Fibroblast of skin of right quadriceps (primary cell): ENCODE measurements at regions not wholly inside any gene's neighbourhood (a gene's known extent, or its start where the extent isn't known, plus 50 kb on each side); places are given as distances from the start of the nearest gene placed in this dataset.
A peak's percentile ranks its signal among the peaks of the same experiment; 100 is the strongest.

Source experiments
- DNase-seq: peaks from one replicate; pipeline ENCODE4 v3.0.0-alpha.2; 2013

DNA sequence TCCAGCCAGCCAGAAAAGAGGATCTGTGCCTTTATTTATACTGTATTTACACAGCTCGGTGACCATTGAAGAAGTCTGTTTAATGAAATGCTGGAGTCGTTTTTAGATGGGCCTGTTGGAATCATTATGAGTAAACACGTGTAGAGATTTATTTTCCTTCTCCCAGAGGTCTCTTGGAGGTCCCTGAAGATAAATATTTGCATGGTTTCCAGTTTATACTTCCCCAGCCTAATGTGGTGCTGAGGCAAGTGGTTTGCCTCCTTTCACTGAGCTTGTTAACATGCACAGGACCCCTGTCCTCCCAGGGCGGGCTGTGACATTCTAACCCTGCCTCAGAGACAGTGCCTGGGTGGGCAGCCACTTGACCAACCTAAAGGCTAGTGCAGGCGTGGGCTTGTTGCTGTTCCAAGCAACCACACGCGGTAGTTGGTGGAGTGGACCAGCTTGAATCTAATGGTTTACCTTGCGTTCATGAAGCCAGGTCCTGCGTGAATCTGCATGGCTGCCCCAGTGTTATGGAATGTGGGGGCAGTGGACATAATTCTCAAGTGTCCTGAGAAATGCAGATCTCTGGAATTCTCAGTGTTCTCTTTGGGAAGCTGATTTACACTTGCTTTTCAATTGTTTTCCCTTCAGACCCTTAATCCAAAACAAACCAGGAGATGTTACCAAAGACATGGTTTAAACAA, 130.2 kb upstream of the DLX2 start:
- no peak for DNase-seq

DNA sequence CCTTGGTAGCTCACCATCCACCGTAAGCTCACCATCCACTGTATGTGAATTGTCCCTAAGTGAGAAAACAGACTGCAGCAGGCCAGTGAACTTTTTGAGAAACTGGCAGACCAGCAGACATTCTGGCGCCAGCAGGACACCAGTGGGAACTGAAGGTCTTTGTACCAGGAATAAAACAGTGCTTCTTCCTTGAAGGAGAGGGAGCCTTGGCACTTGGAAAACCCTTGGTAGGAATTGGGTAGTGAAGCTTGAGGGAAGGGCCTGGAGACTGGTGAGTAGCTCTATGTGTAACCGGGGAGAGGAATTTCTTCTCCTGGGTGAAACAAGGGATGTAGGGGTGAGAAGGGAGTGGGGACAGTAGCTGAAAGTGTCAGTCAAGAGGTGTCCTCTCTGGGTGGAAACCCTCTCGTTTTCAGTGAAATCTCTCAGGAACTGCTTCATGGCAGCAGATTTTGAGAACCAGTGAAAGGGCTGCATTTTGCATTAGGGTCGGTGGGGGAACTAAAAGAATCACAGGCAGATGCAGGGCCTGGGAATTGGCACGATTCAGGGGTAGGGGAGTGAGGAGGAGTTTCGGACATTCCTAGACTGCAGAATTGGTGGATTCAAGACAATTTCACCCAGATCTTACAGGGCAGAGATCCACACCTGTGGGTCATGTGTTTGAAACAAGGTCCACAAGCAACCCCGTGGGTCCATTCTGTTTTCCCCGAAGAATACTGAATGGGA, 131.5 kb upstream of the DLX2 start:
- DNase-seq, result no peak

DNA sequence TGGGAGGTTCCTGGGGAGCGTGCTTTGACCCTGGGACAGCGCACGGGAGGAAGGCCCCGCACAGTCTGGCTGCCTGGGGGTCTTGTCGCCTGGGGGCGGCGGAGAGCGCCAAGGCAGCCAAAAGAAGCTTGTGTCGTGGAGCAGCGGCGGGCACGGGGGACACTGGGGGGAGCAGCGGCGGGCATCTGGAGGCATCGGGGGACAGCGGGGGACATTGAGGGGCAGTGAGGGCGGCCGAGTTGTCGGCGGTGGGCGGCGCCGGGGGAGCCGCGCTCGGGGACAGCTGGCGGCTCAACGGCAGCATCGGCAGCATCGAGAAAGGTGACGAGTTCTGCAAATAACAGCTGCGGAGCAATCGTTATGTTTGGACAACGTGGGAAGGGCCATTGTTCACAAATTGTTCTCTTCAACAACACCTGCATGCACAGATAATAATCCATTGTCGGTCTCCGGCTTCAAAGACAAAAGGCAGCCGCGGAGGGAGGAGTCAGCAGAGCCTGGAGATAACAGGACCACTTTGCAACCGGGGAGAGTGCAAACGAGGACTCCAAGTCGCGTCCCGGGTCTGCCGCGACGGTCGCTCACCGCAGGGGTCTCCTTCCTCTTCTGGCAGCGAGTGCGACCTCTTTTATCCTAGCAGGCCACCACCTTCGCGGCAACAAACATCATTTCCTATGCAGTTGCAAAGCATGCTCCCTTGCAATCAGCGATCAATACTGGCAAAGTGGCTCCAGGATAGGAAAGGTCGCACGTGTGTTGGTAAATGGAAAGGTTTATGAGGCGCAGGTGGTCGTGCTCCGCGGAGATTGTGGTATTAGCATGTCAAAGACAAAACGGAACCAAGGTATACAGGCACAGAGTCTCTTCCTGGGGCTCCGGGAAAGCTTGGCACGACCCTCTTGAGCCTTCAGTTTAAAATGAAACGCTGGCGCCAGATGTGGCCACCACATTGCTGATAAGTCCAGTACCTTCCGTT, 132.3 kb upstream of the DLX2 start:
- no peak for DNase-seq

DNA sequence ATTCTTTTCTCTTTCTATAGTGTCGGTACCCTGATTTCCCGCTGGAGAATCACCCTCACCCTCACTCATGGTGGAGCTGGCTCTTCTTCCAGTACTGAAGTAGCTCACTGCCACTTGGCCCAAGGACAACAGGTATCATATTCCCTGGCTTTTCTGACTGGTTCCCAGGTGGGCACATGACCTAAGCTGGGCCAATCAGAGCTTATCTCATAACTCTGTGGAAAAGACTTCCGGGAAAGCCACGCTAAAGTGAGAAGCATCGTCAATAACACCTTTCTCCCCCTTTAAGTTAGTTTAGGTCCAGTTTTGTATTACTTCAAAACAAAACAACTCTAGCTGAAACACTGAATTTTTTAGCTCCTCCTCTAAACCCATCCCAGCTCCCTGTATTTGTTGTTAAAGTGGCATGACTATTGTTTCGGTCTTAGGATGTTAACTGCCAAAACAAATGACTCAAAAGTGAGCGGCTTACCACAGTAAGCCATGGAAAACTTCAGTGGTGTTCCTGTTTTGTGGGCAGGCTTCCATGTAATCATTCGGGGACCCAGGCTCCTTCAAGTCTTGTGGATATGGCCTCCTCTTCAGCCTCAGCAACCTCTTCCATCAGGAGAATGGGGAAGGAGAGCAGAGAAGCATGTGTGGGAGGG, 137.4 kb upstream of the DLX2 start:
- no peak for DNase-seq

DNA sequence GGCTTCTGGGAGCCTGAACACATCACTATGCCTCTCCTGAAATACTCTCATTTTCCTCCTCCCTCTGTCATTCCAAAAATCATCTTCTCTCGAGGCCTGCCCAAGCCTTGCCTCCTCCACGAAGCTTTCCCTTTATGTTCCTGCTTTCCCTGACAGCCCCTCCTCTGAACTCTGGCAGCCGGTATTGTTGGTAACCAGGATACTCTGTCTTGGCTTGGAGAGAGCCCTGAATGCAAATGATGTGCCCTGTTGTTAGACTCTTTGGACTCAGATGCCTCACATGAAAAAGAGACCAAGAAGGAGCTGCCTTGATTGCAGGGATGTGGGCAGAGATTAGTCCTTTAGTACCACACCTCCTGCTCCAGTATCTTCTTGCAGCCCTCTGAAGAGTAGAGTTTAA, 138.5 kb upstream of the DLX2 start:
- no peak for DNase-seq

DNA sequence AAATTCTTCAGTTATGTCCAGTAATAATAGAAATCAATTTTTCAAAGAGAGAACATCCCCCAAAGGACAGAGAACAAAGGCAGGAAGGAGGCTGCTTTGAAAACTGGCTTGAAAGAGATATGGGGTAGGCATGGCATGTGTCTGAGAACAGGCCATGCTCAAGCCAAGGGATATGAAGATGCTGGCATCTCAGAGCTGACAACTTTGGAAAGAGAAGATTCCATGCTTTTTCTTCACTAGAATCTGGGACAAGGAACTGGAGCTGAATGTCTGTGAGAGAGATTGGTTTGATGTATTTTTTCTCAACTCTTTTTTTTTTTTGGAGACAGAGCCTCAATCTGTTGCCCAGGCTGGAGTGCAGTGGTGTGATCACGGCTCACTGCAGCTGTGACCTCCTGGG, 139.8 kb upstream of the DLX2 start:
- DNase-seq, result no peak

DNA sequence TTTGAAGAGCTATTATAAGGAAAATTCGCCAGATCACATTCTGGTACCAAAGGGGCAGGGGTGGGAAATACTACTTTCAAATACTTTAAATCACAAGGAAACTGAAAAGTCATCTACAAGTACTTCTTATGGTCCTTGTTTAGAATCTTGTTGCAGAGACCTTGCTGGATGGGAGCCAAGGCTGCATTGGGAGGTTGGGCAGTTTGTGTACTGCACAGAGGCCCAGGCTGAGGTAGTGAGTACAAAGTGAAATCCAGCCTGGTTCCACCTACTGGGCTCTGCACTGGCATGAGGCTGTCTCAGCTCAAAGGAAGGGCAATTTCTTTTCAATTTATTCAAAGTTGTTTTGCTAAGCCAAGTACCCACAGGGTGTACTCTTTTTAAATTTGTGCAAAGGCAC, 140.3 kb upstream of the DLX2 start:
- DNase-seq, result no peak

DNA sequence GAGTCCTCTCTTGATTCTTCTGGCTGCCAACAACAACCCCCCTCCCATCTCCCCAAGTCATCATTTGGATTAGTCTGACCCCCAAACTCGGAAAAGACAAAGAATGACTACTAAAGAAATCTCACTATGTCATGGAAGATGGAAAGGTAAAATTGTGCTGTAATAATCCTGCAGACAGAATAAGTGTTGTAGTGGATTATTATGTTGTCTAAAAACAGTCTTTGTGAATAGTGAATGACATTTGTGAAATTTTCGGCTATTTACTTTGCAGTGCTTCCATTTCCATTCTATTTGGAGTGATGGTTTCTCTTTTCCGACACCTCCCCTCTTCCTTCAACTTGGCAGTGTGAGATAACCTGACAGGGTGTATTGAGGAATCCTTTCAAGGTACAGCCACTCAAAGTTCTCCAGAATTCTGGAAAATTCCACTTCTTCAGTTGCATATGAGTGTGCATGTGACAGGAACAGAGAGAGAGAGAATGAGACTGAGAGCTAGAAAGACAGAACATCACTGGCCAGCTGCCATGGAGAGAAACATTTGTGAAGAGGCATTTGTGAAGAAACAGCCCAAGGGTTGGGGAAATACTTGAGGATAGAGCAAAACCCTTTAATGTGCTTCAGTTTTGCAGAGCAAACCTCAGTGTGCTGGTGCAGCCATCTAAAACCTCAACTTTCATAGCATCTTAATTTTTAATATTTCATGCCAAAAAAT, 141.9 kb upstream of the DLX2 start:
- no peak for DNase-seq

DNA sequence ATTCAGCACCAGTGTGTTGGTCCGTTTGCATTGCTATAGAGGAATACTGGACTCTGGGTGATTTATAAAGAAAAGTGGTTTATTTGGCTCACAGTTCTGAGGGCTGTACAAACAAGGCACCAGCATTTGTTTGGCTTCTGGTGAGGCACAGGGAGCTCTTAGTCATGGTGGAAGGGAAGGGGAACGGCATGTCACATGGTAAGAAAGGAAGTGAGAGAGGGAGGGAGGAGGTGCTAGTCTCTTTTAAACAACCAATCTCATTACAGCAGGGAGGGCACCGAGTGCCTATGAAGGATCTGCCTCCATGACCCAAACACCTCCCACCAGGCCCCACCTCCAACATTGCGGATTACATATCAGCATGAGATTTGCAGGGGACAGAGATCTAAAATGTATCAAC, 143.9 kb upstream of the DLX2 start:
- DNase-seq, result no peak

DNA sequence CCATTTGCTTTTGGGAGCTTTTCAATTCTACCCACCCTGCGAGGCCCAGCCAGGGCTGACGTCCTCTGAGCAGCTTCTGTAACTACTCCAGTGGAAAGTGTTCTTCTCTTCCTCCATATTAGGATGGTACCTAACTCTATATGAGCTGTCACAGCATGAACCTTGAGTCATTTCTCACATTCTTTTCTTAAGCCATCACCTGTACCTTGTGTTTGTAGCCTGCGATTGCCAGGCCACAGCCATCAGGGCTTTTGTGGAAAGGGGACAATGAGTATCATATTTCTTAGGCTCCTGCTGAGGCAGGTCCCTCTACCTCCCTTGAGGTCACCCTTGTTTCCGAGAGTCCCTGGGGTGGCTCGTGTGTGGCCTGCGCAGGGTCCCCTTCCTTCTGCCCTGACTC, 144.5 kb upstream of the DLX2 start:
- no peak for DNase-seq

DNA sequence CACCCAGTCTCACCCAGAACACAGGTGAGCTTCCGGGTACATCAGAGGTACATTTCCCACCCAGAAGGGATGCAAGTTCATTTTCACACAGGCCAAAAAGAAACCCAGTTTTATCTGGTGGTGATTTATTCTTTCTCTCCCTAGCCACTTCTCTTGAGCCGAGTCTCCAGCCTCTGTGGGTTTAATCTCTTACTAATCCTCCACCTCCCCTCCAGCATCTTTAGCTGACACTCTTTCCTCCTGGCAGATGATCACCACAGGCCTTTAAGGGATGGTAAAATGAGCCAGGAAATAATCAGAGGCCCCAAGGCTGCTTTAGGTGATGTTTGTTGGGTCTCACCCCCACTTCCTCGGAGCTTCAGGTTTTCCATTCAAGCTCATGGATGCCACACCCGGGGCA, 145.7 kb upstream of the DLX2 start:
- no peak for DNase-seq

DNA sequence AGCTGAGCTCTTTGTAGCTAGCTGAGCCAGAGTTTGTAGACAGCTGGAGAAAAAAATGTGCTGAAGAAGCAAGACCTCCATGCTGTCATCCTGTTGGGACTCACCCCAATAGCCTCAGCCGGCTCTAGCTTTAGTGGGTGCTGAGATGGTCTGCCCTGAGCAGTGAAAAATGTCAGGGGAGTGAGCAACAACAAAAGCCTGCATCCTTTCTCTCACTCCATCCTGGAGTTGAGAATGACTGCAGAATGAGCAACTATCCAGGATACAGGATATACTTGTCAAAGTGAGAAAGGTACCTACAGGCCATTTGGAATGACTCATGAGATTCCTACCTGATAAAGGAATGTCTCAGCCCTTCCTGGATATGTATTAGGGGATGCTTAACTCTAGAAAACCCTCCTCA, 146.1 kb upstream of the DLX2 start:
- peak; percentile 68 for DNase-seq

DNA sequence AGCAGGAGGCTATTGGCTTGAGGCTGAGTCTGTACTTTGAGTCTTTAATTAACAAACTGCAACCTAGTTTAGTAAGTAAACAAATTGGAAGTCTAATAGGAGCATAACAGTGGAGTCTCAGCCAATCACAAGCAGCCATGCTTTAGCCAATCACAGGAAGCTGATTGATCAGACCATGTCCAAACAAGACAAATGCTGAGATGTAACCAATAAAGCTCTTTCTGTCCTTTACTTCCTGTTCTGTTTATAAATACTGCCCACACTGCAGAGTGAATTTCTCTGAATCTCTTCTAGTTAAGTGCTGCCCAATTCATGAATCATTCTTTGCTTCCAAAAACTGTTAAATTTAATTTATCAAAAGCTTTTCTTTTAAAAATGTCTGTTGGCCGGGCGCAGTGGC, 146.6 kb upstream of the DLX2 start:
- DNase-seq, result no peak

DNA sequence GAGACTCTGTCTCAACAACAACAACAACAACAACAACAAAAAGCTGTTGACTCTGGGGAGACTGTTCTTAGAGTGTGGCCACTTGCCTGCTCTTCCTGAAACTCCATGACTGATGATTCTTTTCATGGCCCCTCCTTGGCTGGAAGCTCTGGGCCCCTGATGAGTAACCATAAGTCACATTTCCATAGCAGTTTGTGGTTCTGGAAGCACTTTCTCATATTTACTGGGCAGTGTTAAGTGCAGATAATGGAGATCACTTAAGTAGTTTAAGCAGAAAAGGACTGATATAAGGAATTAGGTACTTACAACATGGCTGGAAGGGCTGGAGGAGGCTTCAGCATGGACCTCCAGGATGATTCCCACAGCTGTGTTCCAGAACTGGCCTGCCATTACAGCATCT, 147.3 kb upstream of the DLX2 start:
- DNase-seq, result peak; percentile 84

DNA sequence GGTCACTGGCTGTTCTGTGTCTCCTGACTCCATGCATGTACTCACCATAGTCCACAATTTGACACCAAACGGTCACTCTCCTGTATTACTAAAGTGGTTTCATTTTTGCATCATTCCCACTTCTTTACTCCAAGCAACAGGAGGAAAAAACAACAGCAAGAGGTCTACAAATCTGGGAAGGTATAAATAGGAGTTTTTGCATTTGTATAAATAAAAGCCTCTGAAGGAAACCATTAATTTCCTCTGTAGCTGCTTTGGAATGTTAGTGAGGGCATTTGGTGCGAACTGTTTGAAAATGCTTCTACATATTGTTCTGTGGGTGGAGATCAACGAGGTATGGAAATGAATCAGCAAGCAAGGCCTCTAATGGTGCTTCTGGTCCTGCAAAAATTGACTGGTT, 148.5 kb upstream of the DLX2 start:
- peak; percentile 83 for DNase-seq

DNA sequence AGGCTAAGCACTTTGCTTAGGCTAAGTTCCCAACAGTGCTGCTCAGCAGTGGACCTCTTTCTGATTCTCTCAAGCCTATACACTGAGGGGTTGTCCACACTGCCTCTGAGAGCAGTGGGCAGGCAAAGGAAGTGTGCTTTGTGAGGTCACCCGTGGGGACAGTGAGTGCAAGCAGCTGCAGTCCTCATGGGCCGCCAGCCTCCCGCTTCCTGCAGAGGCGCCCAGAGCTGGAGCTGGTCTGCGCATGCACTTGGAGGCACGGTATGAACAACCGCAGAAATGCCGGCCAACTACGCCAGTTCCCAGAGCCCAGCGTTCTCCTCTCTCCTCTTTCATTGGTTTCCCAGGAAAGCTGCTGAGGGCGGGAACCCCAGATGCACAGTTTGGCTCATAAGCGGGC, 149.5 kb upstream of the DLX2 start:
- DNase-seq, result no peak

DNA sequence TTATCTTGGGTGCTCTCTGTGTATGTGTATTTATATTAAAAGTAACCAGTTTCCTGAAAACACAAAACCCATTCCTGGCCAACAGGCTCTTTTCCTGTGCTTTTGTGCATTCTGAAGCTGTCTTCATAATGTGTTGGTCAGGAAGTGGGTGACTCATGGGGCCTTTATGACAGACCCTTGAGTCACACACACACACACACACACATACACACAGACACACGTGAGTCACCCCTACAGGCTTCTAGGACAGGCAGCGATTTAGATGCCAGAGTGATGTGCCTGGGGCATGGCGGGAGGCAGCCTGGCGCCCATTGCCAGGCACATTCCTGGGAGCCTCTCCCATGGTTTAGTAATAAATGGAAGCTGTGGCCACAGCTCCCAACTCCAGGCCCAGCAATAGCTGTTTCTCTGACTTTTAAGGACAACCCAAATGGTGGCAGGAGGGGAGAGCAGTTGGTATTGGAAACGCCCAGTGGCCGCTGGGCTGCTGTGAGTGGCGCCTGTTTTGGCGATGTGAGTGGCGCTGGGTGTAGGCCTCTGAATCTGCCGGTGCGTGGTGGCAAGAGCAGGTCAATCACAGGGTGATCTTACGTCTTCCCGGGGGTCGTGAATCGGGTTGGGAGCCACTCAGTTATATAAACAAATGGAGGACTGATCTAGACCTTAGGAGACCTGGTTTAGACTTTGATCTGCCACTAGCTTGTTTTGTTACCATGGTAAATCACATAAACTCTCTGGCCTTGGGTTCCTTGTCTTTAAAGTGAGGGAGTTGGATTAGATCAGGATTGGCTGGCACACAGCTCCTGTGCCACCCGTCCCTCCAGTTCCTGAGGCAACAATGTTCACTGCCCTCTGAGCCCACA, 150.7 kb upstream of the DLX2 start:
- DNase-seq, result peak; percentile 100

DNA sequence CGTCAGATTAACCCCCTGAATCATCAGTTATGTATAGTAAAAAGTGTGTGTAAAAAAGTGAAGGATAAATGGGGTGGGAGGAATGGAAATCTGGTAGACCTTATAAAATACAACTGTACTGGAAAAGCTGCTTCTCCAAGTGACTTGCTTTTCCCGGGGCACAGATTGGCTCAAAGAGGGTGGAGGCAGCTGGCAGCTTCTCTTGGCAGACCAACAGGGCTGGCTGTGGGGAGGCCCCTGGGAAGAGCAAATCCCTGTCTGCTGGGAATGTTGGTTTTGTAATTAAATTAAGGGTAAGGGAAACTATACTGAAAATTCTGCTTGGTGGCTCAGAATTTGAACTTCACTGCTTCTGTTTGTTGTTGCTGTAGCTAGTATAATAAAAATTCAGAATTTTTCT, 154.2 kb upstream of the DLX2 start:
- no peak for DNase-seq

DNA sequence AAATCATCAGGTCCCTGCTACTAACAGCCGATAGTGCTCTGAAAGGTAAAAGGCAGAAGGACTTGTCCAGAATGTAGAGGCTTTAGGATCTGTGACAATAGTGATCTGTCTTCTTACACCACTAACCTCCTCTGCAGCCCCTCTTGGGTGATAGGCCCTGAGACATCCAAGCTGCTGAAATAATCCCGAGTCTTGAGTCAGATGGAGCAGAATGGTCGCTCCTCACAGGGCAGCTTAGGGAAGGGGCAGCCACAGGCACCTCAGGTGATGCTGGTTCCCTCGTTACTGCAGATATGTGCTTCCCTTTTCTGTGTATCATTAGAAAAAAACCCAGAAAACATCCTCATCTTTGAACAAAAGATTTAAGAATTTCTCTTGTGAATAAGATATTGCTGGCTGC, 157.1 kb upstream of the DLX2 start:
- DNase-seq, result no peak

DNA sequence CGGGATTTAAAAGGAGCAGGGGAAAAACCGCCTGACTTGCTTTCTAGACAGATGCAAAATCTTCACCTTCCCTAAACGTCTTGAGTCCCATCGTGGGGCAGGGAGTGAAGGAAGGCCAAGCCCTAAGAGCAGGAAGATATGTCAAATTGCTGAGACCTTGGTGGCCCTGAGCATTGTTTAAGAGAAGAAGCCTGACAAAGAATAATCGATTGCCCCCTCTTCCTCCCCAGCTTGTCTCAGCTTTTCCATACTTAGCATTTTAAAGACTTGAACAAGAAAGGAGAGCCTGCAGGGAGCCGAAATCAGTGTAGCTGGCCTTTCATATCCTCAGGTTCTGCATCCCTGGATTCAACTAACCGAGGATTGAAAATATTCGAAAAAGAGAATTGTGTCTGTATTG, 157.6 kb upstream of the DLX2 start:
- no peak for DNase-seq

DNA sequence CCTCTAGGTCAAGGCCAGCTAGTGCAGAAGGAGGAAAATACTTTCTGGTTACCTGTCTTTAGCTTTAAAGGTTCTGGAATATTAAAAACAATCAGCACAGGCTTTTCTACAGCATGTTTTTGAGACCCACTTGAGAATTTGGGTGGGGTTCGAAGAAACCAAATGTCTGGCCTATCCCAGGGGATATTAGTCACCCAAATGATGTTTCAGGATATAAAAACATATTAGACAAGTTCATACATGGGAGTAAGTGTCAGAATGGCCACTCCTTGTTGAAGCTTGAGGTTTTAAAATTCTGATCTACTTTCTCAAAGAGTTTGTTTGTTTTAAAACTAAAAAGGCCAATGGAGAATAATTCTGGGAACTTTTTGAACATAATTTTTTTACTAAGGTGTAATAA, 158.6 kb upstream of the DLX2 start:
- DNase-seq, result no peak

DNA sequence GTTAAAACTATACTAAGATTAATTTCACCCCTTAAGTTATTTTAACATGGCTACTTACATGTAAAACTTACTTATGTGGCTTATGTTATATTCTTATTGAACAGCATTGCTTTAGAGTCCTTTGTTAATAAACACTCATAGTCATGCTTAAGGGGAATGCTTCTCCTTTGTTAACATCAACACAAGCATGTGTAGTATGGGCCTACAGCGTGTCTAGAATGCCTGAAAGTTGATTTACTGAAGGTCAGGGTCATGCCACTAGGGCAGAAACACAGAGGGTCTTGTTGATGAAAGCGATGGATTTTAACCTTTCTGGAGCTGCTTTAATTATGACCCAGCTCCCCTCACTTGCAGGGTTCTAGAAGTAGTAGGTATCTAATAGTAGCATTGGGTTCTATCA, 159.8 kb upstream of the DLX2 start:
- no peak for DNase-seq
